Liver (tissue), 8 donors: ENCODE measurements at regions not wholly inside any gene's neighbourhood (a gene's known extent, or its start where the extent isn't known, plus 50 kb on each side); places are given as distances from the start of the nearest gene placed in this dataset.

ENCODE experiments used
- DNase-seq: peaks from one replicate; pipeline ENCODE4 v3.0.0-alpha.2; 2017; ENCODE audit warnings: low spot score
- H3K27ac ChIP-seq, 2 donors: one replicate each; pipeline ENCODE4 v1.7.0; 2013; ENCODE audit warnings: inconsistent platforms in 2 of 2, low read length in 2 of 2, control low read depth in 1 of 2, low read depth in 1 of 2, mild to moderate bottlenecking in 1 of 2
- H3K27me3 ChIP-seq, 4 donors: one replicate each; pipeline versions ENCODE4 v1.6.1 to v1.7.0; 2013; ENCODE audit warnings: low read length in 3 of 4, inconsistent platforms in 1 of 4, mild to moderate bottlenecking in 1 of 4, moderate library complexity in 1 of 4; ENCODE audit not compliant: control insufficient read depth in 4 of 4, insufficient read depth in 4 of 4
- H3K36me3 ChIP-seq, 4 donors: one replicate each; pipeline versions ENCODE4 v1.6.1 to v1.7.0; 2013; ENCODE audit warnings: low read length in 3 of 4, mild to moderate bottlenecking in 3 of 4, low read depth in 1 of 4, moderate library complexity in 1 of 4; ENCODE audit not compliant: control insufficient read depth in 4 of 4, insufficient read depth in 3 of 4
- H3K4me1 ChIP-seq, 4 donors: one replicate each; pipeline versions ENCODE4 v1.6.1 to v1.7.0; 2013; ENCODE audit warnings: low read length in 3 of 4, mild to moderate bottlenecking in 3 of 4, moderate library complexity in 1 of 4; ENCODE audit not compliant: control insufficient read depth in 4 of 4, insufficient read depth in 4 of 4
- H3K4me3 ChIP-seq, 3 donors: one replicate each; pipeline versions ENCODE4 v1.6.1 to v1.7.0; 2013; ENCODE audit warnings: low read length in 3 of 3, control low read depth in 1 of 3, low read depth in 1 of 3, mild to moderate bottlenecking in 1 of 3
- H3K9ac ChIP-seq, 2 donors: one replicate each; pipeline ENCODE4 v1.7.0; 2013; ENCODE audit warnings: low read length in 2 of 2, mild to moderate bottlenecking in 2 of 2, moderate library complexity in 2 of 2, control low read depth in 1 of 2, low read depth in 1 of 2
- H3K9me3 ChIP-seq, 4 donors: one replicate each; pipeline versions ENCODE4 v1.6.1 to v1.7.0; 2013; ENCODE audit warnings: low read length in 3 of 4; ENCODE audit not compliant: control insufficient read depth in 4 of 4
- ATF3 ChIP-seq: IDR thresholded peaks from 2 replicates; pipeline ENCODE4 v1.6.1; 2016; ENCODE audit warnings: antibody characterized with exemption
- EGR1 ChIP-seq, 2 donors: IDR thresholded peaks; 2 replicates each; pipeline ENCODE4 v1.6.1; 2016 to 2018; ENCODE audit warnings: antibody characterized with exemption in 2 of 2, low read depth in 2 of 2
- FOXA1 ChIP-seq: IDR thresholded peaks from 2 replicates; pipeline ENCODE4 v1.6.1; 2016; ENCODE audit warnings: antibody characterized with exemption
- FOXA2 ChIP-seq: IDR thresholded peaks from 2 replicates; pipeline ENCODE4 v1.6.1; 2016; ENCODE audit warnings: antibody characterized with exemption
- GABPA ChIP-seq, 2 donors: IDR thresholded peaks in 1 of 2; conservative IDR thresholded peaks in 1 of 2; 2 replicates each; pipeline ENCODE4 v1.6.1; 2016; ENCODE audit warnings: antibody characterized with exemption in 2 of 2, mild to moderate bottlenecking in 1 of 2, moderate library complexity in 1 of 2
- HNF4A ChIP-seq, 2 donors: conservative IDR thresholded peaks; 2 replicates each; pipeline ENCODE4 v1.6.1; 2016; ENCODE audit warnings: antibody characterized with exemption in 2 of 2, mild to moderate bottlenecking in 2 of 2
- HNF4G ChIP-seq: IDR thresholded peaks from 2 replicates; pipeline ENCODE4 v1.6.1; 2016; ENCODE audit warnings: antibody characterized with exemption
- JUND ChIP-seq, 2 donors: IDR thresholded peaks; 2 replicates each; pipeline ENCODE4 v1.6.1; 2016; ENCODE audit warnings: antibody characterized with exemption in 2 of 2
- NR2F2 ChIP-seq: IDR thresholded peaks from 2 replicates; pipeline ENCODE4 v1.6.1; 2016; ENCODE audit warnings: antibody characterized with exemption
- RAD21 ChIP-seq, 2 donors: IDR thresholded peaks; 2 replicates each; pipeline ENCODE4 v1.6.1; 2016; ENCODE audit warnings: antibody characterized with exemption in 2 of 2, mild to moderate bottlenecking in 2 of 2
- REST ChIP-seq: IDR thresholded peaks from 2 replicates; pipeline ENCODE4 v1.6.1; 2016; ENCODE audit warnings: antibody characterized with exemption, mild to moderate bottlenecking
- RXRA ChIP-seq, 2 donors: IDR thresholded peaks; 2 replicates each; pipeline ENCODE4 v1.6.1; 2017 to 2018; ENCODE audit warnings: antibody characterized with exemption in 2 of 2, mild to moderate bottlenecking in 1 of 2
- SP1 ChIP-seq: IDR thresholded peaks from 2 replicates; pipeline ENCODE4 v1.6.1; 2018; ENCODE audit warnings: antibody characterized with exemption, mild to moderate bottlenecking
- TAF1 ChIP-seq: conservative IDR thresholded peaks from 2 replicates; pipeline ENCODE4 v1.6.1; 2016; ENCODE audit warnings: antibody characterized with exemption, mild to moderate bottlenecking
- YY1 ChIP-seq: IDR thresholded peaks from 2 replicates; pipeline ENCODE4 v1.6.1; 2016; ENCODE audit warnings: antibody characterized with exemption, mild to moderate bottlenecking
- WGBS: extraction: QIAGEN DNeasy Blood & Tissue Kit; methylation state at CpG from one replicate; pipeline ENCODE4 v1.1.7; 2013; 5-methylcytosine and 5-hydroxymethylcytosine counted together
- TF ChIP-seq, protein P1 (sequence below): IDR thresholded peaks from 2 replicates; pipeline ENCODE4 v1.6.1; 2016; ENCODE audit warnings: antibody characterized with exemption
- TF ChIP-seq, protein P2 (sequence below): IDR thresholded peaks from 2 replicates; pipeline ENCODE4 v1.6.1; 2016; ENCODE audit warnings: antibody characterized with exemption
- TF ChIP-seq, protein P3 (sequence below): fragments of 150-350 bp; IDR thresholded peaks from 2 replicates; pipeline ENCODE4 v1.5.1; 2017; ENCODE audit warnings: improper control_type of control experiment, low read depth, low read length; ENCODE audit not compliant: missing input control
- donor health status: healthy.
- donor health status: healthy.
- donor health status: healthy.
- donor health status: healthy.
- donor health status: healthy.

- TF ChIP-seq HNF4G (no peak), HNF4A (conservative IDR thresholded peaks at IDR 0.05) (no peak), GABPA (IDR thresholded peaks at IDR 0.05 in 1 of 2, conservative IDR thresholded peaks at IDR 0.05 in 1 of 2) (no peak)
- TF ChIP-seq, protein P1, sequence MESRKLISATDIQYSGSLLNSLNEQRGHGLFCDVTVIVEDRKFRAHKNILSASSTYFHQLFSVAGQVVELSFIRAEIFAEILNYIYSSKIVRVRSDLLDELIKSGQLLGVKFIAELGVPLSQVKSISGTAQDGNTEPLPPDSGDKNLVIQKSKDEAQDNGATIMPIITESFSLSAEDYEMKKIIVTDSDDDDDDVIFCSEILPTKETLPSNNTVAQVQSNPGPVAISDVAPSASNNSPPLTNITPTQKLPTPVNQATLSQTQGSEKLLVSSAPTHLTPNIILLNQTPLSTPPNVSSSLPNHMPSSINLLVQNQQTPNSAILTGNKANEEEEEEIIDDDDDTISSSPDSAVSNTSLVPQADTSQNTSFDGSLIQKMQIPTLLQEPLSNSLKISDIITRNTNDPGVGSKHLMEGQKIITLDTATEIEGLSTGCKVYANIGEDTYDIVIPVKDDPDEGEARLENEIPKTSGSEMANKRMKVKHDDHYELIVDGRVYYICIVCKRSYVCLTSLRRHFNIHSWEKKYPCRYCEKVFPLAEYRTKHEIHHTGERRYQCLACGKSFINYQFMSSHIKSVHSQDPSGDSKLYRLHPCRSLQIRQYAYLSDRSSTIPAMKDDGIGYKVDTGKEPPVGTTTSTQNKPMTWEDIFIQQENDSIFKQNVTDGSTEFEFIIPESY: no peak
Observed at GRCh38 chr17:37842401-37842800, 81.8 kb upstream of the TBC1D3K start (continued).

DNA sequence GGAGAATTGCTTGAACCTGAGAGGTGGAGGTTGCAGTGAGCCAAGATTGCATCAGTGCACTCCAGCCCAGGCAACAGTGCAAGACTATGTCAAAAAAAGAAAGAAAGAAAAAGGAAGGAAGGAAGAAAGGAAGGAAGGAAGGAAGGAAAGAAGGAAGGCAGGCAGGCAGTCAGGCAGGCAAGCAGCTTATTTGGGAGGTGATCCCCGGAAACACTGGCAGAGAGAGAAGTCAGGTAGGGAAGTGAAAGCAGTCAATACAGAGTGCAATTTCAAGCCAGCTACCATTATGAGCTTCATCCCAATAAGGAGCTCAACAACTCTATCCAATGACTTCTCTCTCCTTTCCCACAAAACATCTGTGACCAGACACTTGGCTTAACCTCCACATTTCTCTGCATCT lies 83.0 kb upstream of the TBC1D3K start:
- H3K9ac ChIP-seq: no peak overlapping the region
- no peaks in the 10 kb centered on the region for H3K27me3 ChIP-seq
- WGBS: 64% methylated on average over 1 of the region's 1 CpG
- no peak overlapping the region for H3K4me3 ChIP-seq
- H3K9me3 ChIP-seq: no peaks in the 10 kb centered on the region
- DNase-seq: no peak
- H3K36me3 ChIP-seq: no peaks in the 10 kb centered on the region
- no peak overlapping the region for H3K27ac ChIP-seq
- TF ChIP-seq HNF4G (no peak), FOXA1 (no peak), FOXA2 (no peak), EGR1 (IDR thresholded peaks at IDR 0.05; ENCODE audit: low read depth in 2 of 2) (no peak), ATF3 (no peak), GABPA (IDR thresholded peaks at IDR 0.05 in 1 of 2, conservative IDR thresholded peaks at IDR 0.05 in 1 of 2) (no peak), RXRA (IDR thresholded peaks at IDR 0.05) (no peak), JUND (IDR thresholded peaks at IDR 0.05) (no peak), HNF4A (conservative IDR thresholded peaks at IDR 0.05) (no peak), NR2F2 (no peak), SP1 (no peak)
- TF ChIP-seq, protein P2, sequence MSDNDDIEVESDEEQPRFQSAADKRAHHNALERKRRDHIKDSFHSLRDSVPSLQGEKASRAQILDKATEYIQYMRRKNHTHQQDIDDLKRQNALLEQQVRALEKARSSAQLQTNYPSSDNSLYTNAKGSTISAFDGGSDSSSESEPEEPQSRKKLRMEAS: no peak
- peaks cover 0 to 3% (median 1%) of the 10 kb centered on the region in 4 donors for H3K4me1 ChIP-seq

- WGBS: 95% methylated on average over 7 of the region's 7 CpGs
Observed at GRCh38 chr17:37840576-37840975, 83.6 kb upstream of the TBC1D3K start.

More at GRCh38 chr17:37840576-37840975, 83.6 kb upstream of the TBC1D3K start:
- H3K4me1 ChIP-seq: peaks cover 0 to 3% (median 1%) of the 10 kb centered on the region in 4 donors
- no peak overlapping the region for H3K9ac ChIP-seq
- H3K36me3 ChIP-seq: no peaks in the 10 kb centered on the region
- TF ChIP-seq TAF1 (no peak), SP1 (no peak), RAD21 (IDR thresholded peaks at IDR 0.05) (no peak), RXRA (IDR thresholded peaks at IDR 0.05) (no peak), GABPA (IDR thresholded peaks at IDR 0.05 in 1 of 2, conservative IDR thresholded peaks at IDR 0.05 in 1 of 2) (no peak), FOXA1 (no peak), HNF4G (no peak), NR2F2 (no peak), REST (no peak), JUND (IDR thresholded peaks at IDR 0.05) (no peak), FOXA2 (no peak), EGR1 (IDR thresholded peaks at IDR 0.05; ENCODE audit: low read depth in 2 of 2) (no peak), YY1 (no peak), HNF4A (conservative IDR thresholded peaks at IDR 0.05) (no peak), ATF3 (no peak)
- TF ChIP-seq, protein P2: no peak
- TF ChIP-seq, protein P1: no peak
- TF ChIP-seq, protein P3, sequence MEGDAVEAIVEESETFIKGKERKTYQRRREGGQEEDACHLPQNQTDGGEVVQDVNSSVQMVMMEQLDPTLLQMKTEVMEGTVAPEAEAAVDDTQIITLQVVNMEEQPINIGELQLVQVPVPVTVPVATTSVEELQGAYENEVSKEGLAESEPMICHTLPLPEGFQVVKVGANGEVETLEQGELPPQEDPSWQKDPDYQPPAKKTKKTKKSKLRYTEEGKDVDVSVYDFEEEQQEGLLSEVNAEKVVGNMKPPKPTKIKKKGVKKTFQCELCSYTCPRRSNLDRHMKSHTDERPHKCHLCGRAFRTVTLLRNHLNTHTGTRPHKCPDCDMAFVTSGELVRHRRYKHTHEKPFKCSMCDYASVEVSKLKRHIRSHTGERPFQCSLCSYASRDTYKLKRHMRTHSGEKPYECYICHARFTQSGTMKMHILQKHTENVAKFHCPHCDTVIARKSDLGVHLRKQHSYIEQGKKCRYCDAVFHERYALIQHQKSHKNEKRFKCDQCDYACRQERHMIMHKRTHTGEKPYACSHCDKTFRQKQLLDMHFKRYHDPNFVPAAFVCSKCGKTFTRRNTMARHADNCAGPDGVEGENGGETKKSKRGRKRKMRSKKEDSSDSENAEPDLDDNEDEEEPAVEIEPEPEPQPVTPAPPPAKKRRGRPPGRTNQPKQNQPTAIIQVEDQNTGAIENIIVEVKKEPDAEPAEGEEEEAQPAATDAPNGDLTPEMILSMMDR: no peak
- H3K27ac ChIP-seq: no peak overlapping the region
- H3K9me3 ChIP-seq: no peaks in the 10 kb centered on the region
- no peaks in the 10 kb centered on the region for H3K27me3 ChIP-seq
- H3K4me3 ChIP-seq: no peak overlapping the region
- no peak for DNase-seq
